Tibial artery (tissue), 4 donors: ENCODE measurements at regions not wholly inside any gene's neighbourhood (a gene's known extent, or its start where the extent isn't known, plus 50 kb on each side); places are given as distances from the start of the nearest gene placed in this dataset.
"Not testable (repeated sequence)": the region's sequence is repeated elsewhere in the genome, so short reads cannot be mapped to it uniquely, and the experiment has no call there.

Experiments used
- DNase-seq, 2 donors: peaks; one replicate each; pipeline ENCODE4 v3.0.0-alpha.2; 2019
- H3K27ac ChIP-seq, 2 donors: fragments of 200-600 bp; sonication (generic) in 1 of 2; 1 replicate in 1 of 2; 2 replicates in 1 of 2; pipeline ENCODE4 v1.5.1; 2018 to 2019; ENCODE audit warnings: mild to moderate bottlenecking in 1 of 2
- H3K27me3 ChIP-seq, 2 donors: fragments of 200-600 bp; sonication (generic) in 1 of 2; one replicate each; pipeline versions ENCODE4 v1.5.1 to v1.6.0; 2016 to 2019
- H3K36me3 ChIP-seq, 3 donors: fragments of 200-600 bp; sonication (generic) in 2 of 3; one replicate each; pipeline ENCODE4 v1.5.1; 2016 to 2019; ENCODE audit warnings: mild to moderate bottlenecking in 2 of 3
- H3K4me1 ChIP-seq, 4 donors: fragments of 200-600 bp; sonication (generic) in 2 of 4; 1 replicate in 3 of 4; 2 replicates in 1 of 4; pipeline ENCODE4 v1.5.1; 2016 to 2019
- H3K4me3 ChIP-seq, 2 donors: fragments of 200-600 bp; sonication (generic) in 1 of 2; 1 replicate in 1 of 2; 2 replicates in 1 of 2; pipeline ENCODE4 v1.5.1; 2018 to 2019; ENCODE audit warnings: mild to moderate bottlenecking in 2 of 2
- H3K9me3 ChIP-seq, 3 donors: fragments of 200-600 bp; sonication (generic) in 1 of 3; one replicate each; pipeline ENCODE4 v1.5.1; 2016 to 2019
- intact Hi-C: fragments of 100-400 bp; cut with DNase I; formaldehyde crosslinking; loops from one replicate; pipeline ENCODE4 v1.15.0; 2023; ENCODE audit warnings: low total_unique reads
- TF ChIP-seq, protein P1 (sequence below), 2 experiments: fragments of 200-600 bp in 1 of 2; fragments of 450-650 bp in 1 of 2; IDR thresholded peaks; one replicate each; pipeline ENCODE4 v1.5.1; 2017 to 2019; ENCODE audit warnings: antibody characterized with exemption in 2 of 2, mild to moderate bottlenecking in 1 of 2, moderate library complexity in 1 of 2

DNA sequence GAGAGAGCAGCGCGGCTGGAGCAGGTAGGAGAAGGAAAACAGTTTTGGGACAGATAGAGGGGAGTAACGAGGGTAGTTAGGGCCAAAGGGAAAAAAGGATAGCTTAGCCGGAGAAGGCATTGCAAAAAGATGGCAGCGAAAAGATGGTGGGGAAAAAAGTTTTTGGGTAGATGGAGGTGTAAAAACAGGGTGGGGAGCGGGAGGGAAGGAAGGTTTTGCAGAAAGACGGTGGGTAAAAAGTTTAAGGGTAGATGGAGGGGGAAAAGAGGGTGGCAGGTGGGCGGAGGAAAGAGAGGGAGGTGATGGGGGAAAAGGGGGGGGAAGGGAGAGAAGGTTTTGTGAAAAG, 174.2 kb downstream of the USP22 start:
- DNase-seq, H3K27ac ChIP-seq, intact Hi-C loops, H3K9me3 ChIP-seq, H3K27me3 ChIP-seq, H3K36me3 ChIP-seq, H3K4me1 ChIP-seq, H3K4me3 ChIP-seq: not testable (repeated sequence)

DNA sequence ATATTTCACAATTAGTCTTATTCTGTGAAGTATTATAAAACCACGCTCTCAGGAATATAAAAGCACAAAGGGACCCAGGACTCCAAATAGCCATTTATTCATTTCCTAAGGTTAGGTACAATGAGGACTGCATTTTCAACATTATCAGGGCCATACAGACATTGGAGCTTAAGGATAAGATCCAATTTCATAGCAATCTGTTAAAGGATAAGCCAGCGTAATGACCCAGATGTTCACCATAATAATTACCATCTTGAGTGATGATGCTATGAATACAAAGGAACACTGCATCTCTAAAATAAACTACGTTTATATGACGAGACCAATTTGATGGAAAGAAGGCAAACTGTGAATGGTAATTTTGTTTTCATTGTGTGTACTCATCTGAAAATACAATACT, 169.6 kb downstream of the USP22 start:
- H3K4me3 ChIP-seq, H3K9me3 ChIP-seq, H3K36me3 ChIP-seq, H3K27me3 ChIP-seq, H3K4me1 ChIP-seq, DNase-seq, H3K27ac ChIP-seq, intact Hi-C loops: not testable (repeated sequence)

DNA sequence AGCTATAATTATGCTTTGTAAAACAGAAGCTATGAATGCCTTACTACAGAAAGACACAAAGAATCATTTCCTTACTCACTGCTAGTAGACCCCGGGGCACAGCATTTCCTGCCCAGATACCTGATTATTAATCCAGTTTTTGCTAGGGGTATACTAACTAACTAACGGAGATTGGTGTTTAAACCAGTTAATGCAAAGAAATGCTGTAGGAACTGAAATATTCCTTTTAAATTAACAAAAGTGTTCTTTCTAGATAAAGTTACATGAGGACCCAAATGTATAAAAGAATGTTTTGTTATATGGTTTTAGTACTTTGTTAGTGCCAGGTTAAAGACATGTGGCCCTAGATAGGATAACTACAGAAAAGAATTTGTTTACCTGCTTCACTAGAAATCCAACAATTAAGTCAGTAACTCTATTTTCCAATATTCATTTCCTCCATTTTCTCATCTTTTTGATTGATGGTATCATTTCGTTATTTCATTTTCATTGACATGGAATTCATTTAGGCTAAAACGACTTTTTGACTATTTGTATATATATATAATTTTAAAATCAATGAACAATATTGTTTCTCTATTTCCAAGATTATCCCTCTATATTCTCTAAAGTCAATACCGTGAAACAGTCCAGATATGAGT, 169.0 kb downstream of the USP22 start:
- H3K27me3 ChIP-seq, intact Hi-C loops, DNase-seq, H3K36me3 ChIP-seq, H3K4me1 ChIP-seq, H3K27ac ChIP-seq, H3K4me3 ChIP-seq, H3K9me3 ChIP-seq: not testable (repeated sequence)

DNA sequence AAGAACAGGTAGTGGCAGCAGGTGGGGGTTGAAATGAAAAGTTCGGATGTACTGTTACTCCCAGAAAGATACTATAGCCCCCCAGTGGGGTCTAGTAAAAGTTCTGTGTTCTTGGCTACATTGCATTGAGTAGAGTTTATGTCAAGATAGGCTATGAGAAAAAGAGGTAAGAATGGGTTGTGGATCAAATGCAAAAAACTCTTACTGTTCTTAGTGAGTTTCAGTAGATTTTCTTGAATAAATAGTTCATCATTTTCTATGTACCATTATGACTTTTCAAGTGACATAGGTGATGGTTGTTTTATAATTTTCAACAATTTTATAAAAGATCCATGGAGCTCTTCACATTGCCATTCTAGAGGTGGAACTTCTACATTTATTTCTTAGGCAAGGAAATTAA, 165.4 kb downstream of the USP22 start:
- DNase-seq, H3K4me3 ChIP-seq, intact Hi-C loops, H3K36me3 ChIP-seq, H3K27ac ChIP-seq, H3K9me3 ChIP-seq, H3K4me1 ChIP-seq, H3K27me3 ChIP-seq: not testable (repeated sequence)

DNA sequence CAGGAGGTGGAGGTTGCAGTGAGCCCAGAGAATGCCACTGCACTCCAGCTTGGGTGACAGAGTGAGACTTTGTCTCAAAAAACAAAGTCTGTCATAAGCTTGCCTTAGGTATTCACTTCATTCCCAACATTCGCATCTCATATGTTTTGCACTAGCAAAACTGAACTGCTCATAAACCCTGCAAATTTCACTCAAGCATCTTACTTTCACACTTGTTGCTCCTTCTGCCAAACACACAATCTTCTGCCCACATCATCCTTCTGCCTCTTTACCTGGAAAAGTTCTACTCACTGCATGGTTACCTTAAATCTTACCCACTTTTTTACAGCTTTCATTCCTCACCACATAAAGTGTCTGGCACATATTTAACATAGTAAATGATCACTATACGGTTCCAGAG, 152.5 kb downstream of the USP22 start:
- intact Hi-C loops = no loop called here

DNA sequence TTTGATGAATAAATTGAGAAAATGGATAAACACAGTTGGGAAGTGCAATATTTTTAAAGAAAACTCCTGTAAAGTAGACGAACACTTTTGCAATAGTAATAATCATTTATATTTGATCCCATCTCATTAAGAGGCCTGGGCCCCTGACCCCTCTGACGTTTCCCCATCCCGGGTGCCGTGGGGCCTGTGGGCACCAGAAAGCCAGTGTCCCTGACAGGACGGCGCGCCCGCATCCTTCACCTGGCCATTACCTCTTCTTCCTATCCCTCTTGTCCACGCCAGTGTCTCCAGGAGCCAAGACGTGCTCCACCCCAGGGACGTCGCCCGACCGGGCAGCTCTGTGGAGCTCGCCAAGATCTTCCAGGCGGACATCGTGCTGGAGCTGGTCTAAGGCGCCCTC, 147.4 kb downstream of the USP22 start:
- DNase-seq, H3K36me3 ChIP-seq, H3K27ac ChIP-seq, intact Hi-C loops, H3K4me3 ChIP-seq, H3K9me3 ChIP-seq, H3K27me3 ChIP-seq, H3K4me1 ChIP-seq: not testable (repeated sequence)

More for the DNA sequence above, 152.5 kb downstream of the USP22 start:
- H3K9me3 ChIP-seq = no peaks in the 10 kb centered on the region
- DNase-seq = no peak
- H3K4me1 ChIP-seq = no peaks in the 10 kb centered on the region
- no peak overlapping the region for H3K27ac ChIP-seq
- TF ChIP-seq, protein P1, sequence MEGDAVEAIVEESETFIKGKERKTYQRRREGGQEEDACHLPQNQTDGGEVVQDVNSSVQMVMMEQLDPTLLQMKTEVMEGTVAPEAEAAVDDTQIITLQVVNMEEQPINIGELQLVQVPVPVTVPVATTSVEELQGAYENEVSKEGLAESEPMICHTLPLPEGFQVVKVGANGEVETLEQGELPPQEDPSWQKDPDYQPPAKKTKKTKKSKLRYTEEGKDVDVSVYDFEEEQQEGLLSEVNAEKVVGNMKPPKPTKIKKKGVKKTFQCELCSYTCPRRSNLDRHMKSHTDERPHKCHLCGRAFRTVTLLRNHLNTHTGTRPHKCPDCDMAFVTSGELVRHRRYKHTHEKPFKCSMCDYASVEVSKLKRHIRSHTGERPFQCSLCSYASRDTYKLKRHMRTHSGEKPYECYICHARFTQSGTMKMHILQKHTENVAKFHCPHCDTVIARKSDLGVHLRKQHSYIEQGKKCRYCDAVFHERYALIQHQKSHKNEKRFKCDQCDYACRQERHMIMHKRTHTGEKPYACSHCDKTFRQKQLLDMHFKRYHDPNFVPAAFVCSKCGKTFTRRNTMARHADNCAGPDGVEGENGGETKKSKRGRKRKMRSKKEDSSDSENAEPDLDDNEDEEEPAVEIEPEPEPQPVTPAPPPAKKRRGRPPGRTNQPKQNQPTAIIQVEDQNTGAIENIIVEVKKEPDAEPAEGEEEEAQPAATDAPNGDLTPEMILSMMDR (IDR thresholded peaks at IDR 0.05) = no peak
- H3K27me3 ChIP-seq = no peaks in the 10 kb centered on the region
- no peaks in the 10 kb centered on the region for H3K36me3 ChIP-seq
- H3K4me3 ChIP-seq = no peak overlapping the region

DNA sequence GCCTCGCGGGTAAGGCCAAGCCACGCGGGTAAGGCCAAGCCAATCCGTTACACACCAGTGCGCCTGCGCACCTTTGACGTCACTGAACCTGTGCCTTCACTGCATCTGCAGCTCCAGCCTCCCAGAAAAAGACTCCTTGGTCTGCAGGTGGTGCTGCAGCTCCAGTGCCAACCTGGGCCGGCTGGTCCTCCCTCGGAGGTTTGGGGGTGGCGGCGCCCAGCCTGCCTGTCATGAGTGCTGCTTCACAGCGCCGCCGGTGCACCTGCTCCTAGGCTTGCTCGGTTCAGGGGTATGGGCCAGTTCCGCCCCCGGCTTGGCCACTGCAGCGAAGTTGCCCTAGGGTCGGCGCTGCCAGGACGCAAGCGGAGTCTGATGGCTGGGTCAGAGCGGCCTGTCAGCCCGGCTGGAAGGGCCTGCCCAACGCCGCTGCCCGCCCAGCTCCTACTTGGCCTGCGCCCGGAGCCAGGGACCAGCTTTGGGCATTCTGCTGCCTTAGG, 146.6 kb downstream of the USP22 start:
- Histone ChIP-seq H3K27ac (no peak overlapping the region), H3K27me3 (peaks cover 0 to 6% of the 10 kb centered on the region in 2 donors), H3K4me3 (peak overlapping the region in 1 of 2 donors; percentile 18), H3K4me1 (no peaks in the 10 kb centered on the region), H3K36me3 (no peaks in the 10 kb centered on the region), H3K9me3 (no peaks in the 10 kb centered on the region)
- TF ChIP-seq, protein P1 (IDR thresholded peaks at IDR 0.05) = no peak
- intact Hi-C loops = no loop called here
- DNase-seq = no peak

DNA sequence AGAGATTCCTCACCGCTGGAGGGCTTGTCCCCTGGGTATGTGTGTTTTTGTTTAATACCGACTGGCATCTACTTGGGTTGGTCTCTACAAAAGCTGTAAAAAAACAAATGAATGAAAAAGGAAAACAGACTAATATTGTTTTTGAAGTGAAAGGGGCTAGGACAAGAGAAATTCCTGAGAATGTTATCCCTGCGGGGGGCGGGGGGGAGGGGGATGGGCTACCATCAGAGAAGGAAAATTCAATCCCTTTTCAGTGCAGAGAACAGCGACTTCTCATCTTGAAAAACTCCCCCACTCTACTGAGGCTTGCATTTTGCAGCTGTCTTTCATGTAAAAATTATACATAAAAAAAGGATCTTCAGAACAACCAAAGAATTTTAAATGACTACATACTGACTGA, 144.1 kb downstream of the USP22 start:
- not testable (repeated sequence) for H3K27ac ChIP-seq

DNA sequence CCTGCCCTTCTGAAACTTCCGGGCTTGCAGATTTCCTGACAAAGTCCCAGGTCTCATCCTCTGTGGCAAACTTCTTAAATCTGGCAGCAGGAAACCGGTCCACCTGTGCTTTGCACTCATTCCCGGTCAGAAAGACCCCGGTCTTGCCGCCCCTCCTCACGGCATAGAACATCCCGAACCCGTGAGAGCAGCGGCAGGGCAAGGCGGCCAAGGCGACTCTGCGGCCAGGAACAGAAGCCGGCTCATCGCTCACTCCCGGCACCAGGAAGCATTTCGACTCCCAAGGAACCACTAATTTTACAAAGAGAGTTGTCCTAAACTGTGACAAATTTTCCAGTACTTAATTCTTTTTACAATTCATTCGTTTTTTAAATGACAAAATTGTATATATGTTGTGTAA, 140.3 kb downstream of the USP22 start:
- H3K36me3 ChIP-seq, H3K9me3 ChIP-seq, DNase-seq, H3K27me3 ChIP-seq, H3K27ac ChIP-seq, intact Hi-C loops, H3K4me1 ChIP-seq, H3K4me3 ChIP-seq: not testable (repeated sequence)

More for the DNA sequence above, 144.1 kb downstream of the USP22 start:
- DNase-seq, H3K36me3 ChIP-seq, H3K4me1 ChIP-seq, intact Hi-C loops, H3K4me3 ChIP-seq, H3K9me3 ChIP-seq: not testable (repeated sequence)
- peaks cover 0 to 13% of the 10 kb centered on the region in 2 donors for H3K27me3 ChIP-seq

DNA sequence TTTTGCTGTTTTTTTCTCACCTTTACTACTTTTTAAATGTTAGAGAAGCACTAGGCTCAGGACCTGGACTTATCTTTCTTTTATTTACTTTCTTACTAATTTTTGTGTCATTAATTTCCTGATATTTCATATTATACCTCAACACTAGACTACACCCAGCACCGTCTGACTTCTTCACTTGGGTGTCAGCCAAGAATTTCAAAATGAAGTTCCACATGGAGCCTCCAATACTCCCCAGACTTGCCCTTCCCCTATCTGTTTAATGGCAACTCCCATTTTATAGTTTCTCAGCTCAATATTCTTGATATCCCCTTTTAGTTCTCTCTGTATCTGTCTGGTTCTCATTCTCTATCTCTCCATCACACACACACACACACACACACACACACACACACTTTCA, 139.3 kb downstream of the USP22 start:
- H3K27me3 ChIP-seq, DNase-seq, H3K36me3 ChIP-seq, H3K4me3 ChIP-seq, H3K9me3 ChIP-seq, intact Hi-C loops, H3K27ac ChIP-seq, H3K4me1 ChIP-seq: not testable (repeated sequence)
